ENCODE measurements at regions not wholly inside any gene's neighbourhood (a gene's known extent, or its start where the extent isn't known, plus 50 kb on each side); places are given as distances from the start of the nearest gene placed in this dataset.

- TF ChIP-seq CTCF (IDR thresholded peaks at IDR 0.05) = peak; percentile 51
Measured at GRCh38 chr13:78241278-78241919, 322.8 kb upstream of the EDNRB start.

GRCh38 chr13:78239714-78240113, 321.1 kb upstream of the EDNRB start:
- no peak for TF ChIP-seq CTCF (IDR thresholded peaks at IDR 0.05)

GRCh38 chr13:78238911-78239310, 320.3 kb upstream of the EDNRB start:
- TF ChIP-seq CTCF (IDR thresholded peaks at IDR 0.05) = no peak

GRCh38 chr13:78228940-78229339, 310.3 kb upstream of the EDNRB start:
- TF ChIP-seq CTCF (IDR thresholded peaks at IDR 0.05) = no peak

- TF ChIP-seq CTCF (IDR thresholded peaks at IDR 0.05) = no peak
Measured at GRCh38 chr13:78228211-78228610, 309.6 kb upstream of the EDNRB start.

GRCh38 chr13:78227709-78228108, 309.1 kb upstream of the EDNRB start:
- no peak for TF ChIP-seq CTCF (IDR thresholded peaks at IDR 0.05)

GRCh38 chr13:78215458-78216108, 297.0 kb upstream of the EDNRB start:
- TF ChIP-seq CTCF (IDR thresholded peaks at IDR 0.05) = no peak

Measured in LNCAP (cell line).